ENCODE measurements at regions not wholly inside any gene's neighbourhood (a gene's known extent, or its start where the extent isn't known, plus 50 kb on each side); places are given as distances from the start of the nearest gene placed in this dataset.
"Not testable (repeated sequence)": the region's sequence is repeated elsewhere in the genome, so short reads cannot be mapped to it uniquely, and the experiment has no call there.

GRCh38 chr14:106774889-106775480 lies 1248.6 kb downstream of the TMEM121 start:
- H3K36me3 ChIP-seq (ENCODE audit: control insufficient read depth in 1 of 2, insufficient read depth in 2 of 2, low read length in 1 of 2); H3K27me3 ChIP-seq (ENCODE audit: control insufficient read depth in 1 of 2, insufficient read depth in 2 of 2, low read length in 1 of 2); H3K4me3 ChIP-seq (ENCODE audit: low read length in 2 of 2); H3K4me1 ChIP-seq (ENCODE audit: control insufficient read depth in 1 of 2, insufficient read depth in 2 of 2, low read length in 2 of 2); H3K27ac ChIP-seq (ENCODE audit: low read depth in 1 of 2, low read length in 2 of 2); ATAC-seq (ENCODE audit: low FRiP score); intact Hi-C loops (cut with DNase I); H3K9me3 ChIP-seq (ENCODE audit: control insufficient read depth, low read length): not testable (repeated sequence)
- DNase-seq: peak; percentile 59 to 74
- WGBS, 2 donors: 39 to 56% methylated on average over 11 of the region's 11 CpGs

GRCh38 chr14:106776395-106776983 lies 1250.1 kb downstream of the TMEM121 start:
- Histone ChIP-seq H3K4me1 (ENCODE audit: control insufficient read depth in 1 of 2, insufficient read depth in 2 of 2, low read length in 2 of 2) (no peaks in the 10 kb centered on the region), H3K4me3 (ENCODE audit: low read length in 2 of 2) (no peak overlapping the region), H3K36me3 (ENCODE audit: control insufficient read depth in 1 of 2, insufficient read depth in 2 of 2, low read length in 1 of 2) (no peaks in the 10 kb centered on the region), H3K27ac (ENCODE audit: low read depth in 1 of 2, low read length in 2 of 2) (no peak overlapping the region), H3K9me3 (ENCODE audit: control insufficient read depth, low read length) (peaks cover 1% of the 10 kb centered on the region), H3K27me3 (ENCODE audit: control insufficient read depth in 1 of 2, insufficient read depth in 2 of 2, low read length in 1 of 2) (no peaks in the 10 kb centered on the region)
- ATAC-seq (ENCODE audit: low FRiP score) (no peak), DNase-seq (no peak)
- intact Hi-C loops (cut with DNase I): no loop called here
- 13 to 66% methylated on average over 4 of the region's 4 CpGs for WGBS, 2 donors

DNA sequence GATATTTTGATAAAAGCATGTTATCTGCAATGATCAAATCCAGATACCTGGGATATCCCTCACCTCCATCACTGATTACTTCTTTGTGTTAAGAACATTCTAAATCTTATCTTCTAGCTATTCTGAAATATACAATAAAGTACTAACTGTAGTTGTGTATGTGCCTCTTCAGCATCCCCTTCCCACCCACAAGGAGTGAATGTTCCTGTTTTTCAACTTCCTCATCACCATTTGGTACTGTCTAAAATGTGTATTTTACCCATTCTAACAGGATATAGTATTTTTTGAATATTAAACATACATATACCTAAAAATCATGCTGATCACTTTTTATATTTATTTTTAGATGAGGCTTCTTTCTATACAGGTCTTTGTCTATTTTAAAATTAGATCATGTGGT lies 1252.6 kb downstream of the TMEM121 start:
- intact Hi-C loops (cut with DNase I): no loop called here
- no peaks in the 10 kb centered on the region for H3K4me1 ChIP-seq (ENCODE audit: control insufficient read depth in 1 of 2, insufficient read depth in 2 of 2, low read length in 2 of 2)
- H3K36me3 ChIP-seq (ENCODE audit: control insufficient read depth in 1 of 2, insufficient read depth in 2 of 2, low read length in 1 of 2): no peaks in the 10 kb centered on the region
- H3K27ac ChIP-seq (ENCODE audit: low read depth in 1 of 2, low read length in 2 of 2): no peak overlapping the region
- no peak for DNase-seq
- no peaks in the 10 kb centered on the region for H3K27me3 ChIP-seq (ENCODE audit: control insufficient read depth in 1 of 2, insufficient read depth in 2 of 2, low read length in 1 of 2)
- no peak for ATAC-seq (ENCODE audit: low FRiP score)
- H3K9me3 ChIP-seq (ENCODE audit: control insufficient read depth, low read length): no peaks in the 10 kb centered on the region
- no peak overlapping the region for H3K4me3 ChIP-seq (ENCODE audit: low read length in 2 of 2)

GRCh38 chr14:106786697-106787096 lies 1260.3 kb downstream of the TMEM121 start:
- intact Hi-C loops (cut with DNase I): loop anchor here in 1 of 2 donors (10.0 kb wide), 1 partner anchor 62 kb away; no protein-coding TSS in a partner anchor
- Histone ChIP-seq H3K36me3 (ENCODE audit: control insufficient read depth in 1 of 2, insufficient read depth in 2 of 2, low read length in 1 of 2) (no peaks in the 10 kb centered on the region), H3K9me3 (ENCODE audit: control insufficient read depth, low read length) (no peaks in the 10 kb centered on the region), H3K27me3 (ENCODE audit: control insufficient read depth in 1 of 2, insufficient read depth in 2 of 2, low read length in 1 of 2) (no peaks in the 10 kb centered on the region), H3K4me1 (ENCODE audit: control insufficient read depth in 1 of 2, insufficient read depth in 2 of 2, low read length in 2 of 2) (no peaks in the 10 kb centered on the region), H3K4me3 (ENCODE audit: low read length in 2 of 2) (no peak overlapping the region), H3K27ac (ENCODE audit: low read depth in 1 of 2, low read length in 2 of 2) (no peak overlapping the region)
- DNase-seq: no peak
- no peak for ATAC-seq (ENCODE audit: low FRiP score)
- 10 to 11% methylated on average over 1 of the region's 1 CpG for WGBS, 2 donors

GRCh38 chr14:106787626-106788025 lies 1261.2 kb downstream of the TMEM121 start:
- intact Hi-C loops (cut with DNase I): loop anchor here in 1 of 2 donors (10.0 kb wide), 1 partner anchor 63 kb away; no protein-coding TSS in a partner anchor
- ATAC-seq (ENCODE audit: low FRiP score): no peak
- 40% methylated on average over 2 of the region's 2 CpGs for whole genome bisulfite sequencing, 2 donors

GRCh38 chr14:106788534-106788933 lies 1262.2 kb downstream of the TMEM121 start:
- H3K36me3 ChIP-seq (ENCODE audit: control insufficient read depth in 1 of 2, insufficient read depth in 2 of 2, low read length in 1 of 2): no peaks in the 10 kb centered on the region
- WGBS, 2 donors: 55 to 59% methylated on average over 6 of the region's 6 CpGs

More at GRCh38 chr14:106787626-106788025, 1261.2 kb downstream of the TMEM121 start:
- H3K4me3 ChIP-seq (ENCODE audit: low read length in 2 of 2): no peak overlapping the region
- no peaks in the 10 kb centered on the region for H3K36me3 ChIP-seq (ENCODE audit: control insufficient read depth in 1 of 2, insufficient read depth in 2 of 2, low read length in 1 of 2)
- H3K27ac ChIP-seq (ENCODE audit: low read depth in 1 of 2, low read length in 2 of 2): no peak overlapping the region
- no peaks in the 10 kb centered on the region for H3K4me1 ChIP-seq (ENCODE audit: control insufficient read depth in 1 of 2, insufficient read depth in 2 of 2, low read length in 2 of 2)
- H3K9me3 ChIP-seq (ENCODE audit: control insufficient read depth, low read length): no peaks in the 10 kb centered on the region
- H3K27me3 ChIP-seq (ENCODE audit: control insufficient read depth in 1 of 2, insufficient read depth in 2 of 2, low read length in 1 of 2): no peaks in the 10 kb centered on the region
- DNase-seq: no peak

GRCh38 chr14:106789318-106789717 lies 1262.9 kb downstream of the TMEM121 start:
- no peaks in the 10 kb centered on the region for H3K27me3 ChIP-seq (ENCODE audit: control insufficient read depth in 1 of 2, insufficient read depth in 2 of 2, low read length in 1 of 2)
- intact Hi-C loops (cut with DNase I): loop anchor here in 1 of 2 donors (10.0 kb wide), 1 partner anchor 65 kb away; no protein-coding TSS in a partner anchor
- ATAC-seq (ENCODE audit: low FRiP score): no peak
- no peak for DNase-seq
- H3K27ac ChIP-seq (ENCODE audit: low read depth in 1 of 2, low read length in 2 of 2): no peak overlapping the region
- H3K36me3 ChIP-seq (ENCODE audit: control insufficient read depth in 1 of 2, insufficient read depth in 2 of 2, low read length in 1 of 2): no peaks in the 10 kb centered on the region
- H3K4me3 ChIP-seq (ENCODE audit: low read length in 2 of 2): no peak overlapping the region
- H3K9me3 ChIP-seq (ENCODE audit: control insufficient read depth, low read length): no peaks in the 10 kb centered on the region
- 85 to 86% methylated on average over 3 of the region's 3 CpGs for WGBS, 2 donors
- H3K4me1 ChIP-seq (ENCODE audit: control insufficient read depth in 1 of 2, insufficient read depth in 2 of 2, low read length in 2 of 2): no peaks in the 10 kb centered on the region

More at GRCh38 chr14:106788534-106788933, 1262.2 kb downstream of the TMEM121 start:
- ATAC-seq (ENCODE audit: low FRiP score): no peak
- Histone ChIP-seq H3K4me1 (ENCODE audit: control insufficient read depth in 1 of 2, insufficient read depth in 2 of 2, low read length in 2 of 2) (no peaks in the 10 kb centered on the region), H3K9me3 (ENCODE audit: control insufficient read depth, low read length) (no peaks in the 10 kb centered on the region), H3K27ac (ENCODE audit: low read depth in 1 of 2, low read length in 2 of 2) (no peak overlapping the region), H3K4me3 (ENCODE audit: low read length in 2 of 2) (no peak overlapping the region), H3K27me3 (ENCODE audit: control insufficient read depth in 1 of 2, insufficient read depth in 2 of 2, low read length in 1 of 2) (no peaks in the 10 kb centered on the region)
- no peak for DNase-seq
- intact Hi-C loops (cut with DNase I): loop anchor here in 1 of 2 donors (10.0 kb wide), 1 partner anchor 64 kb away; no protein-coding TSS in a partner anchor

DNA sequence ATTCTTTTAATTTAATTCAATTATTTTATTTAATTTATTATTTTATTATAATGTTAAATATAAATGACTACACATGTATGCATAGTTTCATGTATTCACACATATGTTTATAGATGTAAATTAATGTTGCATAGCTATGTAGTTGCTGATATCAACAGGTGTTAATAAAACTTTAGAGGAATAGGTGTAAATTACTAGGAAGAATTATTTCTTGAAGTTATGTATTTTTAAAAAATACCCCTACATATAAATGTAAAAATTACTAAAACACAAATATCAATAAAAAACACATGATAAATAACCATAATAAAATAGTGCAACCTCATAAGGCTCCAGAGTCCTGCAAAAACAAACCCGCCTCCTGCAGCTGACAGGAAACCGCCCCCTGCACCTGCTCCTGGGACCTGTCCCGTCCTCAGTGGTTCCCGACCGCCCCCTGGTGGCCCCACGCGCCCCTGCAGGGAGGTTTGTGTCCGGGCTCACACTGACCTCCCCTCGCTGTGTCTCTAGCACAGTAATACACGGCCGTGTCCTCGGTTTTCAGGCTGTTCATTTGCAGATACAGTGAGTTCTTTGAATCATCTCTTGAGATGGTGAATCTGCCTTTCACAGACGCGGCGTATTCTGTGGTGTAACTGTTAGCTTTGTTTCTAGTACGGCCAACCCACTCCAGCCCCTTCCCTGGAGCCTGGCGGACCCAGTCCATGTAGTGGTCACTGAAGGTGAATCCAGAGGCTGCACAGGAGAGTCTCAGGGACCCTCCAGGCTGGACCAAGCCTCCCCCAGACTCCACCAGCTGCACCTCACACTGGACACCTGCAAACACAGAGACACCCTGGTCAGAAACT lies 1264.0 kb downstream of the TMEM121 start:
- no peaks in the 10 kb centered on the region for H3K9me3 ChIP-seq (ENCODE audit: control insufficient read depth, low read length)
- intact Hi-C loops (cut with DNase I): no loop called here
- ATAC-seq (ENCODE audit: low FRiP score) (no peak), DNase-seq (peak; percentile 61 to 82)
- H3K4me1 ChIP-seq (ENCODE audit: control insufficient read depth in 1 of 2, insufficient read depth in 2 of 2, low read length in 2 of 2): no peaks in the 10 kb centered on the region
- H3K27me3 ChIP-seq (ENCODE audit: control insufficient read depth in 1 of 2, insufficient read depth in 2 of 2, low read length in 1 of 2): no peaks in the 10 kb centered on the region
- no peak overlapping the region for H3K4me3 ChIP-seq (ENCODE audit: low read length in 2 of 2)
- no peaks in the 10 kb centered on the region for H3K36me3 ChIP-seq (ENCODE audit: control insufficient read depth in 1 of 2, insufficient read depth in 2 of 2, low read length in 1 of 2)
- 43 to 47% methylated on average over 17 of the region's 17 CpGs for WGBS, 2 donors
- no peak overlapping the region for H3K27ac ChIP-seq (ENCODE audit: low read depth in 1 of 2, low read length in 2 of 2)
